T1000 (cell line): ENCODE measurements at regions not wholly inside any gene's neighbourhood (a gene's known extent, or its start where the extent isn't known, plus 50 kb on each side); places are given as distances from the start of the nearest gene placed in this dataset.

Source experiments
- DNase-seq: peaks from one replicate; lab custom pipeline; 2025; ENCODE audit warnings: mixed read lengths; lab: John Stamatoyannopoulos, UW

GRCh38 chr11:134908583-134908982, 496.5 kb upstream of the B3GAT1 start:
- no peak for DNase-seq

- DNase-seq, result no peak
These were observed 495.6 kb upstream of the B3GAT1 start for GRCh38 chr11:134907636-134908035.

GRCh38 chr11:134906356-134906955, 494.4 kb upstream of the B3GAT1 start:
- no peak for DNase-seq

- no peak for DNase-seq
These were observed 493.9 kb upstream of the B3GAT1 start for GRCh38 chr11:134905928-134906327.

- DNase-seq, result no peak
These were observed 493.5 kb upstream of the B3GAT1 start for GRCh38 chr11:134905517-134905916.

GRCh38 chr11:134904103-134904790, 492.2 kb upstream of the B3GAT1 start:
- DNase-seq, result no peak

GRCh38 chr11:134901955-134902918, 490.2 kb upstream of the B3GAT1 start:
- no peak for DNase-seq

- no peak for DNase-seq
These were observed 489.5 kb upstream of the B3GAT1 start for GRCh38 chr11:134901542-134901941.

- DNase-seq, result no peak
These were observed 482.0 kb upstream of the B3GAT1 start for GRCh38 chr11:134893810-134894685.

GRCh38 chr11:134890446-134890845, 478.4 kb upstream of the B3GAT1 start:
- no peak for DNase-seq

- no peak for DNase-seq
These were observed 477.8 kb upstream of the B3GAT1 start for GRCh38 chr11:134889832-134890231.

GRCh38 chr11:134888821-134889220, 476.8 kb upstream of the B3GAT1 start:
- no peak for DNase-seq

- no peak for DNase-seq
These were observed 475.9 kb upstream of the B3GAT1 start for GRCh38 chr11:134887896-134888295.

GRCh38 chr11:134883484-134883883, 471.4 kb upstream of the B3GAT1 start:
- no peak for DNase-seq

GRCh38 chr11:134882671-134883297, 470.7 kb upstream of the B3GAT1 start:
- no peak for DNase-seq

- no peak for DNase-seq
These were observed 470.1 kb upstream of the B3GAT1 start for GRCh38 chr11:134882141-134882540.

GRCh38 chr11:134880788-134881187, 468.7 kb upstream of the B3GAT1 start:
- DNase-seq, result no peak

GRCh38 chr11:134879931-134880330, 467.9 kb upstream of the B3GAT1 start:
- DNase-seq, result no peak

- no peak for DNase-seq
These were observed 467.3 kb upstream of the B3GAT1 start for GRCh38 chr11:134879341-134879740.

- DNase-seq, result no peak
These were observed 466.7 kb upstream of the B3GAT1 start for GRCh38 chr11:134878785-134879184.

- no peak for DNase-seq
These were observed 464.2 kb upstream of the B3GAT1 start for GRCh38 chr11:134876226-134876625.
